IMR-90 (cell line): ENCODE measurements at regions not wholly inside any gene's neighbourhood (a gene's known extent, or its start where the extent isn't known, plus 50 kb on each side); places are given as distances from the start of the nearest gene placed in this dataset.

ENCODE experiments used
- ATAC-seq: fragments of 200-7000 bp; cut with Tn5 transposase; 2 replicates; pipeline ENCODE4 v1.9.1; 2020; ENCODE audit warnings: low read depth, mild to moderate bottlenecking, moderate library complexity
- BruUV-seq: library from RNA; stranded (reverse); fragments of 400-500 nt; replicated peaks from 2 replicates; lab custom pipeline; 2021; lab: Mats Ljungman, UMichigan
- CTCF ChIA-PET: fragments of 300-600 bp; formaldehyde crosslinking; extraction: SDS; loops from one replicate; lab custom pipeline; 2021; ENCODE audit warnings: antibody characterized with exemption; lab: Yijun Ruan, JAX
- POLR2A ChIA-PET: fragments of 300-600 bp; sonication (Branson Sonifier 250); formaldehyde crosslinking; loops from one replicate; lab custom pipeline; 2022; ENCODE audit warnings: antibody characterized with exemption; ENCODE audit not compliant: unreplicated experiment; lab: Charles Lee
- DNase-seq: peaks from one replicate; pipeline ENCODE4 v3.0.0; 2013
- H2AFZ ChIP-seq: replicated peaks from 2 replicates; pipeline ENCODE3; 2013; ENCODE audit warnings: low read length, mild to moderate bottlenecking; ENCODE audit not compliant: poor library complexity
- H2AK5ac ChIP-seq: 2 replicates; pipeline ENCODE4 v1.6.1; 2013; ENCODE audit warnings: low read depth, low read length, inconsistent platforms
- H2AK9ac ChIP-seq: replicated peaks from 2 replicates; pipeline ENCODE3; 2013; ENCODE audit warnings: mild to moderate bottlenecking, low read depth, low read length, moderate library complexity; ENCODE audit not compliant: poor library complexity
- H2BK120ac ChIP-seq: 2 replicates; pipeline ENCODE4 v1.6.1; 2013; ENCODE audit warnings: low read depth, low read length, inconsistent platforms
- H2BK15ac ChIP-seq: 3 replicates; pipeline ENCODE4 v1.6.1; 2013; ENCODE audit warnings: low read depth, low read length, inconsistent platforms
- H2BK20ac ChIP-seq: 2 replicates; pipeline ENCODE4 v1.6.1; 2013; ENCODE audit warnings: low read depth, mild to moderate bottlenecking, inconsistent platforms, low read length, moderate library complexity
- H2BK5ac ChIP-seq: 2 replicates; pipeline ENCODE4 v1.6.1; 2013; ENCODE audit warnings: mild to moderate bottlenecking, low read depth, low read length, inconsistent platforms; ENCODE audit not compliant: poor library complexity, severe bottlenecking
- H3K14ac ChIP-seq: replicated peaks from 2 replicates; pipeline ENCODE4 v1.6.1; 2013; ENCODE audit warnings: low read depth, low read length, inconsistent platforms
- H3K18ac ChIP-seq: 2 replicates; pipeline ENCODE4 v1.6.1; 2013; ENCODE audit warnings: low read depth, low read length, control low read depth
- H3K23ac ChIP-seq: 2 replicates; pipeline ENCODE4 v1.6.1; 2013; ENCODE audit warnings: low read depth, low read length, inconsistent platforms
- H3K27ac ChIP-seq: 2 replicates; pipeline ENCODE4 v1.5.1; 2013; ENCODE audit warnings: mild to moderate bottlenecking, control low read depth, low read length; ENCODE audit not compliant: insufficient read depth
- H3K27me3 ChIP-seq: 2 replicates; pipeline ENCODE4 v1.6.1; 2013; ENCODE audit warnings: low read length; ENCODE audit not compliant: control insufficient read depth, insufficient read depth
- H3K36me3 ChIP-seq: 2 replicates; pipeline ENCODE4 v1.6.1; 2013; ENCODE audit warnings: low read length, mixed read lengths; ENCODE audit not compliant: control insufficient read depth, insufficient read depth
- H3K4ac ChIP-seq: 2 replicates; pipeline ENCODE4 v1.6.1; 2013; ENCODE audit warnings: low read depth, low read length, inconsistent platforms
- H3K4me1 ChIP-seq: 2 replicates; pipeline ENCODE4 v1.6.1; 2013; ENCODE audit warnings: low read length, mixed read lengths; ENCODE audit not compliant: control insufficient read depth, insufficient read depth
- H3K4me2 ChIP-seq: 2 replicates; pipeline ENCODE4 v1.6.1; 2013; ENCODE audit warnings: low read depth, mild to moderate bottlenecking, control low read depth, low read length, moderate library complexity
- H3K4me3 ChIP-seq: 2 replicates; pipeline ENCODE4 v1.5.1; 2013; ENCODE audit warnings: low read depth, mild to moderate bottlenecking, control low read depth, low read length, moderate library complexity; ENCODE audit not compliant: insufficient read depth
- H3K56ac ChIP-seq: 2 replicates; pipeline ENCODE4 v1.6.1; 2013; ENCODE audit warnings: low read length, inconsistent platforms; ENCODE audit not compliant: insufficient read depth; ENCODE audit errors: extremely low read depth
- H3K79me1 ChIP-seq, 2 experiments: 2 replicates each; pipeline ENCODE4 v1.6.1; 2013; ENCODE audit warnings: low read length in 2 of 2, inconsistent platforms in 1 of 2, low read depth in 1 of 2
- H3K9ac ChIP-seq: 2 replicates; pipeline ENCODE4 v1.6.1; 2013; ENCODE audit warnings: low read depth, low read length, control low read depth
- H3K9me1 ChIP-seq: 2 replicates; pipeline ENCODE4 v1.6.1; 2013; ENCODE audit warnings: low read length, inconsistent platforms; ENCODE audit not compliant: insufficient read depth
- H3K9me3 ChIP-seq: 2 replicates; pipeline ENCODE4 v1.6.1; 2013; ENCODE audit warnings: low read length; ENCODE audit not compliant: control insufficient read depth, insufficient read depth
- H4K20me1 ChIP-seq: 2 replicates; pipeline ENCODE4 v1.6.1; 2013; ENCODE audit warnings: low read length, inconsistent platforms; ENCODE audit not compliant: insufficient read depth
- H4K5ac ChIP-seq: 2 replicates; pipeline ENCODE4 v1.6.1; 2013; ENCODE audit warnings: mild to moderate bottlenecking, low read depth, low read length, control low read depth
- H4K8ac ChIP-seq, 2 experiments: 2 replicates each; pipeline ENCODE4 v1.6.1; 2013; ENCODE audit warnings: low read depth in 2 of 2, low read length in 2 of 2, control low read depth in 1 of 2, inconsistent platforms in 1 of 2
- H4K91ac ChIP-seq: 2 replicates; pipeline ENCODE4 v1.6.1; 2013; ENCODE audit warnings: low read depth, low read length, inconsistent platforms; ENCODE audit not compliant: insufficient read depth
- BHLHE40 ChIP-seq: fragments of 150-350 bp; IDR thresholded peaks from 2 replicates; pipeline ENCODE4 v1.6.1; 2016; ENCODE audit warnings: mild to moderate bottlenecking, low read depth, low read length
- CEBPB ChIP-seq: IDR thresholded peaks from 2 replicates; pipeline ENCODE4 v1.6.1; 2012; ENCODE audit warnings: low read depth, low read length, improper control_type of control experiment
- CHD1 ChIP-seq: IDR thresholded peaks from 2 replicates; pipeline ENCODE4 v1.6.1; 2012; ENCODE audit warnings: low read depth, low read length, improper control_type of control experiment
- CTCF ChIP-seq: conservative IDR thresholded peaks from 2 replicates; pipeline ENCODE4 v1.5.1; 2012; ENCODE audit warnings: mild to moderate bottlenecking, low read depth, low read length, improper control_type of control experiment
- FOS ChIP-seq: fragments of 150-350 bp; IDR thresholded peaks from 2 replicates; pipeline ENCODE4 v1.6.1; 2016; ENCODE audit warnings: low read depth, low read length
- MAFK ChIP-seq: IDR thresholded peaks from 2 replicates; pipeline ENCODE4 v1.6.1; 2012; ENCODE audit warnings: low read depth, low read length, improper control_type of control experiment
- MAZ ChIP-seq: IDR thresholded peaks from 2 replicates; pipeline ENCODE4 v1.6.1; 2012; ENCODE audit warnings: low read depth, mild to moderate bottlenecking, low read length, improper control_type of control experiment, moderate library complexity, borderline replicate concordance
- MXI1 ChIP-seq: IDR thresholded peaks from 2 replicates; pipeline ENCODE4 v1.6.1; 2012; ENCODE audit warnings: low read depth, mild to moderate bottlenecking, low read length, moderate library complexity, borderline replicate concordance
- NFE2L2 ChIP-seq: fragments of 150-350 bp; IDR thresholded peaks from 2 replicates; pipeline ENCODE4 v1.6.1; 2016; ENCODE audit warnings: low read depth, mild to moderate bottlenecking, low read length
- POLR2A ChIP-seq: IDR thresholded peaks from 2 replicates; pipeline ENCODE4 v1.6.1; 2012; ENCODE audit warnings: mild to moderate bottlenecking, low read depth, low read length
- RAD21 ChIP-seq: IDR thresholded peaks from 2 replicates; pipeline ENCODE4 v1.6.1; 2012; ENCODE audit warnings: low read length, improper control_type of control experiment
- RCOR1 ChIP-seq: IDR thresholded peaks from 2 replicates; pipeline ENCODE4 v1.6.1; 2012; ENCODE audit warnings: mild to moderate bottlenecking, low read length, improper control_type of control experiment; ENCODE audit not compliant: insufficient replicate concordance
- RFX5 ChIP-seq: IDR thresholded peaks from 2 replicates; pipeline ENCODE4 v1.8.0; 2012; ENCODE audit warnings: low read depth, mild to moderate bottlenecking, low read length, moderate library complexity
- SMC3 ChIP-seq: fragments of 150-350 bp; IDR thresholded peaks from 2 replicates; pipeline ENCODE4 v1.6.1; 2016; ENCODE audit warnings: low read depth, mild to moderate bottlenecking, antibody characterized with exemption, low read length, moderate library complexity
- USF2 ChIP-seq: fragments of 150-350 bp; IDR thresholded peaks from 2 replicates; pipeline ENCODE4 v1.6.1; 2017; ENCODE audit warnings: mild to moderate bottlenecking, antibody characterized with exemption, low read length, low read depth
- WGBS, 2 experiments: methylation state at CpG; one replicate each; pipeline versions ENCODE4 v1.1.5 to v1.1.7; 2013; ENCODE audit warnings: missing lambda C conversion rate in 2 of 2; ENCODE audit not compliant: insufficient read length in 1 of 2; ENCODE audit errors: extremely low coverage in 2 of 2; 5-methylcytosine and 5-hydroxymethylcytosine counted together
- dilution Hi-C: fragments of 300-500 bp; cut with HindIII; formaldehyde crosslinking; loops from one replicate; pipeline ENCODE4 v1.14.3; 2018; ENCODE audit warnings: low sequenced_read_pairs; ENCODE audit not compliant: unreplicated experiment
- in situ Hi-C: fragments of 300-500 bp; cut with MboI; formaldehyde crosslinking; loops from 3 replicates; pipeline ENCODE4 v1.14.3; 2019; ENCODE audit warnings: low sequenced_read_pairs, inconsistent platforms, mixed read lengths
- intact Hi-C: fragments of 100-400 bp; cut with micrococcal nuclease; formaldehyde crosslinking; loops from 2 replicates; pipeline ENCODE4 v1.10.0; 2022
- TF ChIP-seq, protein P1 (sequence below): fragments of 150-350 bp; IDR thresholded peaks from 2 replicates; pipeline ENCODE4 v1.6.1; 2016; ENCODE audit warnings: low read depth, mild to moderate bottlenecking, low read length, moderate library complexity, borderline replicate concordance

GRCh38 chr11:8775734-8776133 is 93.1 kb downstream of the RPL27A start:
- Histone ChIP-seq H4K20me1 (peaks cover 41% of the 10 kb centered on the region), H2AFZ (no peak overlapping the region), H3K79me1 (peaks cover 44 to 96% of the 10 kb centered on the region in 2 experiments), H2BK15ac (no peak overlapping the region), H4K91ac (no peak overlapping the region), H3K4me2 (no peak overlapping the region), H3K9me3 (no peaks in the 10 kb centered on the region), H3K27ac (no peak overlapping the region), H3K4me1 (peaks cover 38% of the 10 kb centered on the region), H3K18ac (no peak overlapping the region), H2AK9ac (no peak overlapping the region), H4K8ac (no peak overlapping the region), H2BK20ac (no peak overlapping the region), H3K36me3 (peaks cover 21% of the 10 kb centered on the region), H3K4ac (no peak overlapping the region; the same call in 1 of the 2 replicates), H3K9ac (no peak overlapping the region), H2BK5ac (peak overlapping the region; percentile 12), H4K5ac (no peak overlapping the region), H3K4me3 (no peak overlapping the region), H3K14ac (0 out of 2 replicates have a peak overlapping the region, but pooled peaks have one; percentile 35), H3K56ac (no peak overlapping the region), H3K27me3 (no peaks in the 10 kb centered on the region), H3K23ac (no peak overlapping the region), H3K9me1 (peaks cover 64% of the 10 kb centered on the region), H2BK120ac (no peak overlapping the region), H2AK5ac (no peak overlapping the region)
- no peak for TF ChIP-seq SMC3
- no peak for TF ChIP-seq NFE2L2
- no peak for TF ChIP-seq USF2
- TF ChIP-seq, protein P1, sequence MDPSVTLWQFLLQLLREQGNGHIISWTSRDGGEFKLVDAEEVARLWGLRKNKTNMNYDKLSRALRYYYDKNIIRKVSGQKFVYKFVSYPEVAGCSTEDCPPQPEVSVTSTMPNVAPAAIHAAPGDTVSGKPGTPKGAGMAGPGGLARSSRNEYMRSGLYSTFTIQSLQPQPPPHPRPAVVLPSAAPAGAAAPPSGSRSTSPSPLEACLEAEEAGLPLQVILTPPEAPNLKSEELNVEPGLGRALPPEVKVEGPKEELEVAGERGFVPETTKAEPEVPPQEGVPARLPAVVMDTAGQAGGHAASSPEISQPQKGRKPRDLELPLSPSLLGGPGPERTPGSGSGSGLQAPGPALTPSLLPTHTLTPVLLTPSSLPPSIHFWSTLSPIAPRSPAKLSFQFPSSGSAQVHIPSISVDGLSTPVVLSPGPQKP, result no peak
- no peak for TF ChIP-seq CEBPB
- TF ChIP-seq MAZ, result no peak
- TF ChIP-seq RFX5, result no peak
- no peak for TF ChIP-seq MXI1
- TF ChIP-seq MAFK, result no peak
- no peak for TF ChIP-seq CHD1
- TF ChIP-seq BHLHE40, result no peak
- no peak for TF ChIP-seq FOS
- no peak for TF ChIP-seq POLR2A
- no peak for TF ChIP-seq RCOR1
- TF ChIP-seq CTCF, result no peak
- TF ChIP-seq RAD21, result no peak
- POLR2A ChIA-PET, result no interaction called here
- DNase-seq (no peak), ATAC-seq (no peak)
- CTCF ChIA-PET, result interaction anchor here (0.6 to 1.2 kb wide), 2 partner anchors 10 to 103 kb away, joined by 3 read pairs; no protein-coding TSS in a partner anchor
- 83% methylated on average over 1 of the region's 1 CpG; no CpG with 5 or more reads in 1 of the 2 experiments for WGBS, 2 experiments
- intact Hi-C loops, result no loop called here
- BruUV-seq, result no TSS peak
- in situ Hi-C loops, result no loop called here
- dilution Hi-C loops, result no loop called here
